Coronary artery (tissue), 2 donors: ENCODE measurements at regions not wholly inside any gene's neighbourhood (a gene's known extent, or its start where the extent isn't known, plus 50 kb on each side); places are given as distances from the start of the nearest gene placed in this dataset.
A peak's percentile ranks its signal among the peaks of the same experiment; 100 is the strongest.
"Not testable (repeated sequence)": the region's sequence is repeated elsewhere in the genome, so short reads cannot be mapped to it uniquely, and the experiment has no call there.

Experiments
- DNase-seq: peaks from one replicate; pipeline ENCODE4 v3.0.0-alpha.2; 2017; ENCODE audit warnings: low spot score
- H3K27ac ChIP-seq, 2 donors: fragments of 200-600 bp; sonication (generic); one replicate each; pipeline ENCODE4 v1.5.1; 2016 to 2019
- H3K4me3 ChIP-seq: fragments of 200-600 bp; sonication (generic); 2 replicates; pipeline ENCODE4 v1.5.1; 2016; ENCODE audit warnings: mild to moderate bottlenecking, moderate library complexity
- TF ChIP-seq, protein P1 (sequence below): fragments of 200-600 bp; sonication (generic); IDR thresholded peaks from one replicate; pipeline ENCODE4 v1.5.1; 2019; ENCODE audit warnings: antibody characterized with exemption

DNA sequence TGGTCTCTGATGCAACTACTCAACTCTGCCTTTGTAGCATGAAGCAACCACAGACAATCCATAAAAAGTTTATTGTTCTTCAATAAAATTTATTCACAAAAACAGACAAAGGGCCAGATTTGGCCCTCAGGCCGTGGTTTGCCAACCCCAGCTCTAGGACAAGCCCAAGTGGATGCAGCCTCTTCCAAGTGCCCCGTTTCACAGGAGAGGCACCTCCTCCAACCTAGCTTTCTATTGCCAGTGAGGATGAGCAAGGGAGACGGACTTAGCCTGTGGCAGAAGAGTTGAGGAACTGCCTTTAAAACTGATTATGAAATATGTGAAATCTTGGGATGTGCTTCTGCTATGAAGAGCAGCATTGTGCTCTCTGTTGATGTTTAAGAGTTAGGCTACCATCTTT lies 105.4 kb downstream of the PSMG1 start:
- H3K27ac ChIP-seq: peak overlapping the region in 1 of 2 donors; percentile 64
- DNase-seq: peak; percentile 41
- no peak overlapping the region for H3K4me3 ChIP-seq
- TF ChIP-seq, protein P1, sequence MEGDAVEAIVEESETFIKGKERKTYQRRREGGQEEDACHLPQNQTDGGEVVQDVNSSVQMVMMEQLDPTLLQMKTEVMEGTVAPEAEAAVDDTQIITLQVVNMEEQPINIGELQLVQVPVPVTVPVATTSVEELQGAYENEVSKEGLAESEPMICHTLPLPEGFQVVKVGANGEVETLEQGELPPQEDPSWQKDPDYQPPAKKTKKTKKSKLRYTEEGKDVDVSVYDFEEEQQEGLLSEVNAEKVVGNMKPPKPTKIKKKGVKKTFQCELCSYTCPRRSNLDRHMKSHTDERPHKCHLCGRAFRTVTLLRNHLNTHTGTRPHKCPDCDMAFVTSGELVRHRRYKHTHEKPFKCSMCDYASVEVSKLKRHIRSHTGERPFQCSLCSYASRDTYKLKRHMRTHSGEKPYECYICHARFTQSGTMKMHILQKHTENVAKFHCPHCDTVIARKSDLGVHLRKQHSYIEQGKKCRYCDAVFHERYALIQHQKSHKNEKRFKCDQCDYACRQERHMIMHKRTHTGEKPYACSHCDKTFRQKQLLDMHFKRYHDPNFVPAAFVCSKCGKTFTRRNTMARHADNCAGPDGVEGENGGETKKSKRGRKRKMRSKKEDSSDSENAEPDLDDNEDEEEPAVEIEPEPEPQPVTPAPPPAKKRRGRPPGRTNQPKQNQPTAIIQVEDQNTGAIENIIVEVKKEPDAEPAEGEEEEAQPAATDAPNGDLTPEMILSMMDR: no peak

DNA sequence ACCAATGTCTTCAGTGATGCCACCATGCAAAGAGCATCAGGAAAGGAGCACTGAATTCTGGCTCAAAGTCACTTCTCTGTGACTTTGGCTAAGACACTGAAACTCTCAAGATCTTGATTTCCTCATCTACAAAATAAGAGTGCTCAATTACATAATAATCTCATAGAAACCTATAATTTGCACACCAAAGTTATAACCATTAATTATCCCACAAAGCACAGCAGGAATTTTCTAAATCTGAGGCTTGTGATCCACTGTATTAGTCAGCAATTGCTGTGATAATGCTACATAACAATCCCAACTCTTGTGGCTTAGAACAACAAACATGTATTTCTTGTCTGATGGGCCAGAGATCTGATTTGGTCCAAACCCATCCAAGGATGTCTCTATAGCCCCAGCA lies 108.7 kb downstream of the PSMG1 start:
- peak overlapping the region in 1 of 2 donors; percentile 64 for H3K27ac ChIP-seq
- TF ChIP-seq, protein P1: no peak
- H3K4me3 ChIP-seq: no peak overlapping the region
- DNase-seq: no peak

DNA sequence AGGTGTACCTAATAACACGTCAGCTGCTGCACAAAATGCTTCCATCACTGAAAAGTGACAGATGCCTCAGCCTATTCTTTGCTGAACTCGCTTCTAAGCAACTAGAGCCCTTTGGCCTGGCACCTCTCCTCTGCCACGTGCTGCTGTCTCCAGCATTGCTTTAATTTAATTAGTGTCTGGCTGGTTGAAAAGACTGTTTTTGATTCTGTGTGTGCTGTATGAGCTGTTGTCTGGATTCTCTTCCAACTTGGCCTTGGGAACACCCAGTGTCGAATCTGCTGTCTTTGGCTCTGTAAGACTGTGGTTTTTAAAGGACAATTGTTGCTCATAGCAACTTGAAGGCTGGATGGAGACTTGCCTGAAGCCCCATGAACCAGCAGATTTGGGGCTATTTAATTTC lies 109.5 kb downstream of the PSMG1 start:
- DNase-seq: no peak
- Histone ChIP-seq H3K4me3 (no peak overlapping the region), H3K27ac (peak overlapping the region in 1 of 2 donors; percentile 64)
- TF ChIP-seq, protein P1: no peak

DNA sequence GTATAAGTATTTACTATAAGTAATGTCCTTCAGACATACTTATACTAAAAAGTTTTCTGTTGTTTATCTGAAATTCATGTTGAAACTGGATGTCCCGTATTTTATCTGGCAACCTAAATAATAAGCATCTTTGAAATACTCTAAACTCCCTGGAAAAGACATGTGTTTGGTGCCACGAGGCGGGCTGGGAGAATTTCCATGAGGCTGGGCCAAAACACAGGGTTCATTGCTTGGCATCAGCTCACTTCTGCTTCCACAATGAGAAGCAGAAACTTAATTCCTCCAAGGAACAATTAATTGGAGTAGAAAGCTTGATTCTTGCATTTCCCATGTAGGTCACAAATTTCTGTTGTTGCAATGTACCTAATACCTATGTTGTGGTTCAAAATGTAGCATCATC lies 110.2 kb downstream of the PSMG1 start:
- Histone ChIP-seq H3K27ac (peak overlapping the region in 1 of 2 donors; percentile 64), H3K4me3 (no peak overlapping the region)
- DNase-seq: no peak
- TF ChIP-seq, protein P1: no peak

DNA sequence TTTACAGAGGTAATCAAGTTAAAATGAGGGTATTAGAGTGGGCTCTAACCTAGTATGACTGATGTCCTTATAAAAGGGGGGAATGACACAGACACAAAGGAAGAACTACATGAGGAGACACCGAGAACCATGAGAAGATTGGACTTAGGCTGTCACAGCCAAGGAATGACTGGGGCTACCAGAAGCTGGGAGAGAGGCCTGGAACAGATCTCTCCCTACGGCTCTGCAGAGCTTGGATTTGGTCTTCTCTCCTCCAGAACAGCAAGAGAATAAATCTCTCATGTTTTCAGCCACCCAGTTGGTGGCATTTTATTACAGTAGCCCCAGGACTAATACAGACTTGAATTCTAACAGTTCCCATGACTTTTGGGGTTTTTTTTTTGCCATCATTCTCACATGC lies 110.8 kb downstream of the PSMG1 start:
- Histone ChIP-seq H3K27ac (peak overlapping the region in 1 of 2 donors; percentile 65), H3K4me3 (no peak overlapping the region)
- no peak for DNase-seq
- TF ChIP-seq, protein P1: no peak

DNA sequence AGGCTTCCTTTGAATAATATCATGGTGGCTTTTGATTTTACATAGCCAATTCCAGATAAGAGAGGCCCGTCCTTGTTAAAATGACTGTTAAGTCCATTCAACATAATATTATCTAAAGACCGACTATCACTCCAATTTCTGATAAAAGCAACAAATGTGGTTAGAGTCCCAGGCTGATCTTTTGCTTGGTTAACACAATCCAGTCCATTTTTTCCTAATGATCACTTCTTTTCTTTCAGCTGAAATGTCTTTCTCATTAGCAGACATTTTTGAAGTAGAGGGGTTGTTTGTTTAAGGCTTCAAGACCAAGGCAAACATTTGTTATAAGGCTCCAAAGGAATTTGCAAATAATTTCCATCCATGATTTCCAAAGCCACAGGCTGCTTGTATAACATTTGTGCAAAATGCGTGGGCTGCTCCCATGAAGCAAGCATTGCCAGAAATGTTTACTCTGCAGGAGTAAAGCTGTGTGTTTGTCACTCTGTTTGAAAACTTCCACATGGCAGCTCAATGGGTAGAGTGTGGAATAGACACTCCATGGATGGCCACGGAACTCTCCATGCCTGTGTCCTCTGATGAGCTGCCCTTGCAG lies 111.5 kb downstream of the PSMG1 start:
- no peak for DNase-seq
- peak overlapping the region in 1 of 2 donors; percentile 65 for H3K27ac ChIP-seq

DNA sequence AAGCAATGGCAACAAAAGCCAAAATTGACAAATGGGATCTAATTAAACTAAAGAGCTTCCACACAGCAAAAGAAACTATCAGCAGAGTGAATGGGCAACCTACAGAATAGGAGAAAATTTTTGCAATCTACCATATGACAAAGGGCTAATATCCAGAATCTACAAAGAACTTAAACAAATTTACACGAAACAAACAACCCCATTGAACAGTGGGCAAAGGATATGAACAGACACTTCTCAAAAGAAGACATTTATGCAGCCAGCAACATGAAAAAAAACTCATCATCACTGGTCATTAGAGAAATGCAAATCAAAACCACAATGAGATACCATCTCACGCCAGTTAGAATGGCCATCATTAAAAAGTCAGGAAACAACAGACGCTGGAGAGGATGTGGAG lies 113.4 kb downstream of the PSMG1 start:
- not testable (repeated sequence) for H3K27ac ChIP-seq, DNase-seq, H3K4me3 ChIP-seq

More for the DNA sequence above, 111.5 kb downstream of the PSMG1 start:
- no peak overlapping the region for H3K4me3 ChIP-seq
- TF ChIP-seq, protein P1: no peak
